ENCODE measurements at regions not wholly inside any gene's neighbourhood (a gene's known extent, or its start where the extent isn't known, plus 50 kb on each side); places are given as distances from the start of the nearest gene placed in this dataset.

GRCh38 chrX:46255046-46255445 lies 290.2 kb downstream of the ZNF674 start:
- Histone ChIP-seq H3K4me1 (no peaks in the 10 kb centered on the region), H3K27ac (no peak overlapping the region), H3K36me3 (no peaks in the 10 kb centered on the region), H3K27me3 (no peaks in the 10 kb centered on the region), H3K4me3 (no peak overlapping the region), H3K9me3 (no peaks in the 10 kb centered on the region)
- no peak for TF ChIP-seq CTCF (IDR thresholded peaks at IDR 0.05)
- TF ChIP-seq POLR2A (IDR thresholded peaks at IDR 0.05), result no peak
- no peak for ATAC-seq
- 63 to 75% methylated on average over 1 of the region's 1 CpG for WGBS, 2 donors (ENCODE audit: low coverage in 1 of 2)

- H3K36me3 ChIP-seq, result no peaks in the 10 kb centered on the region
- no peak overlapping the region for H3K27ac ChIP-seq
- TF ChIP-seq POLR2A (IDR thresholded peaks at IDR 0.05) (no peak), EP300 (IDR thresholded peaks at IDR 0.05) (no peak), CTCF (IDR thresholded peaks at IDR 0.05) (no peak), POLR2AphosphoS5 (IDR thresholded peaks at IDR 0.05) (no peak)
- no peaks in the 10 kb centered on the region for H3K27me3 ChIP-seq
- H3K9me3 ChIP-seq, result no peaks in the 10 kb centered on the region
- no peak for ATAC-seq
- no peak overlapping the region for H3K4me3 ChIP-seq
- H3K4me1 ChIP-seq, result no peaks in the 10 kb centered on the region
- 11% methylated on average over 1 of the region's 1 CpG; no CpG with 5 or more reads in 1 of the 2 donors for WGBS, 2 donors (ENCODE audit: low coverage in 1 of 2)
Observed at GRCh38 chrX:46254641-46255040, 290.6 kb downstream of the ZNF674 start.

- no peak for TF ChIP-seq POLR2A (IDR thresholded peaks at IDR 0.05)
- TF ChIP-seq POLR2AphosphoS5 (IDR thresholded peaks at IDR 0.05), result no peak
- no peak for TF ChIP-seq EP300 (IDR thresholded peaks at IDR 0.05)
- TF ChIP-seq CTCF (IDR thresholded peaks at IDR 0.05), result no peak
- no peak for ATAC-seq
- Histone ChIP-seq H3K36me3 (no peaks in the 10 kb centered on the region), H3K4me1 (no peaks in the 10 kb centered on the region), H3K27me3 (no peaks in the 10 kb centered on the region), H3K27ac (no peak overlapping the region), H3K4me3 (no peak overlapping the region), H3K9me3 (no peaks in the 10 kb centered on the region)
- WGBS, 2 donors (ENCODE audit: low coverage in 1 of 2), result 63 to 100% methylated on average over 1 to 3 of the region's 3 CpGs
Observed at GRCh38 chrX:46251755-46252154, 293.5 kb downstream of the ZNF674 start.

GRCh38 chrX:46250151-46250550 lies 295.1 kb downstream of the ZNF674 start:
- Histone ChIP-seq H3K9me3 (no peaks in the 10 kb centered on the region), H3K36me3 (no peaks in the 10 kb centered on the region), H3K4me3 (no peak overlapping the region), H3K4me1 (no peaks in the 10 kb centered on the region), H3K27ac (no peak overlapping the region), H3K27me3 (no peaks in the 10 kb centered on the region)
- TF ChIP-seq EP300 (IDR thresholded peaks at IDR 0.05) (no peak), POLR2A (IDR thresholded peaks at IDR 0.05) (no peak), POLR2AphosphoS5 (IDR thresholded peaks at IDR 0.05) (no peak), CTCF (IDR thresholded peaks at IDR 0.05) (no peak)
- no peak for ATAC-seq
- 46% methylated on average over 2 of the region's 2 CpGs; no CpG with 5 or more reads in 1 of the 2 donors for WGBS, 2 donors (ENCODE audit: low coverage in 1 of 2)

GRCh38 chrX:46247456-46247855 lies 297.8 kb downstream of the ZNF674 start:
- Histone ChIP-seq H3K27ac (no peak overlapping the region), H3K4me3 (no peak overlapping the region), H3K9me3 (no peaks in the 10 kb centered on the region), H3K36me3 (no peaks in the 10 kb centered on the region), H3K27me3 (no peaks in the 10 kb centered on the region), H3K4me1 (no peaks in the 10 kb centered on the region)
- TF ChIP-seq POLR2AphosphoS5 (IDR thresholded peaks at IDR 0.05) (no peak), CTCF (IDR thresholded peaks at IDR 0.05) (no peak), POLR2A (IDR thresholded peaks at IDR 0.05) (no peak), EP300 (IDR thresholded peaks at IDR 0.05) (no peak)
- ATAC-seq, result no peak
- 80 to 83% methylated on average over 2 to 4 of the region's 4 CpGs for WGBS, 2 donors (ENCODE audit: low coverage in 1 of 2)
